Stomach (tissue), 8 donors: ENCODE measurements at regions not wholly inside any gene's neighbourhood (a gene's known extent, or its start where the extent isn't known, plus 50 kb on each side); places are given as distances from the start of the nearest gene placed in this dataset.
"Not testable (repeated sequence)": the region's sequence is repeated elsewhere in the genome, so short reads cannot be mapped to it uniquely, and the experiment has no call there.

Experiments used
- DNase-seq, 2 donors: peaks; one replicate each; pipeline versions ENCODE4 v3.0.0 to v3.0.0-alpha.2; 2013 to 2019
- H3K27ac ChIP-seq, 5 donors: fragments of 200-600 bp in 4 of 5; sonication (generic) in 4 of 5; one replicate each; pipeline ENCODE4 v1.5.1; 2013 to 2019; ENCODE audit warnings: mild to moderate bottlenecking in 1 of 5, moderate library complexity in 1 of 5
- H3K27me3 ChIP-seq, 3 donors: fragments of 200-600 bp; sonication (generic); one replicate each; pipeline ENCODE4 v1.5.1; 2017 to 2019; ENCODE audit warnings: mixed run types in 1 of 3
- H3K36me3 ChIP-seq, 4 donors: fragments of 200-600 bp; sonication (generic); 1 replicate in 3 of 4; 2 replicates in 1 of 4; pipeline ENCODE4 v1.5.1; 2016 to 2019
- H3K4me1 ChIP-seq, 4 donors: fragments of 200-600 bp; sonication (generic); one replicate each; pipeline ENCODE4 v1.5.1; 2016 to 2019
- H3K4me3 ChIP-seq, 4 donors: fragments of 200-600 bp; sonication (generic) in 3 of 4; one replicate each; pipeline ENCODE4 v1.5.1; 2016 to 2019; ENCODE audit warnings: mild to moderate bottlenecking in 1 of 4
- H3K9me3 ChIP-seq, 4 donors: fragments of 200-600 bp; sonication (generic); one replicate each; pipeline ENCODE4 v1.5.1; 2016 to 2019
- CTCF ChIP-seq, 7 experiments: fragments of 450-650 bp in 4 of 7; fragments of 200-600 bp in 3 of 7; sonication (generic) in 3 of 7; IDR thresholded peaks; one replicate each; pipeline ENCODE4 v1.5.1; 2016 to 2019; ENCODE audit warnings: antibody characterized with exemption in 7 of 7, control low read depth in 2 of 7, mild to moderate bottlenecking in 1 of 7
- EP300 ChIP-seq: sonication (generic); formaldehyde crosslinking; IDR thresholded peaks from one replicate; pipeline ENCODE4 v1.6.1; 2017; ENCODE audit warnings: antibody characterized with exemption
- POLR2A ChIP-seq, 4 donors: fragments of 450-650 bp; IDR thresholded peaks; one replicate each; pipeline ENCODE4 v1.6.1; 2016; ENCODE audit warnings: antibody characterized with exemption in 4 of 4, control low read depth in 2 of 4, mild to moderate bottlenecking in 1 of 4, moderate library complexity in 1 of 4
- POLR2AphosphoS5 ChIP-seq, 3 donors: sonication (generic); formaldehyde crosslinking; IDR thresholded peaks; one replicate each; pipeline ENCODE4 v1.6.1; 2016; ENCODE audit warnings: antibody characterized with exemption in 3 of 3
- WGBS, 5 donors: extraction: QIAGEN DNeasy Blood & Tissue Kit in 3 of 5; methylation state at CpG; one replicate each; pipeline versions ENCODE4 v1.1.5 to v1.1.7; 2013 to 2018; 5-methylcytosine and 5-hydroxymethylcytosine counted together
- intact Hi-C: fragments of 100-400 bp; cut with DNase I; formaldehyde crosslinking; loops from one replicate; pipeline ENCODE4 v1.15.1; 2023; ENCODE audit warnings: low total_unique reads
- donor health status: healthy with polysubstance abuse.
- donor health status: Bipolar disorder and iron deficiency.
- donor health status: healthy.

- not testable (repeated sequence) for H3K27ac ChIP-seq
These were observed 66.3 kb upstream of the CRYM start for GRCh38 chr16:21344361-21344912.

GRCh38 chr16:21341101-21341500 is 63.0 kb upstream of the CRYM start:
- no peak overlapping the region for H3K4me3 ChIP-seq
- no peak for DNase-seq
- no peak for TF ChIP-seq CTCF (IDR thresholded peaks at IDR 0.05)
- no peak for TF ChIP-seq EP300
- TF ChIP-seq POLR2AphosphoS5 (IDR thresholded peaks at IDR 0.05) = no peak
- no peaks in the 10 kb centered on the region for H3K36me3 ChIP-seq
- no peaks in the 10 kb centered on the region for H3K27me3 ChIP-seq
- H3K27ac ChIP-seq = no peak overlapping the region
- intact Hi-C loops = no loop called here
- no peaks in the 10 kb centered on the region for H3K4me1 ChIP-seq
- 96 to 99% (median 96%) methylated on average over 3 of the region's 3 CpGs for WGBS, 5 donors
- H3K9me3 ChIP-seq = no peaks in the 10 kb centered on the region

More at GRCh38 chr16:21344361-21344912, 66.3 kb upstream of the CRYM start:
- H3K4me3 ChIP-seq, DNase-seq, H3K4me1 ChIP-seq, H3K36me3 ChIP-seq, H3K9me3 ChIP-seq, H3K27me3 ChIP-seq, intact Hi-C loops: not testable (repeated sequence)
- WGBS, 5 donors = 87 to 97% (median 92%) methylated on average over 11 to 12 of the region's 12 CpGs

GRCh38 chr16:21339941-21340340 is 61.9 kb upstream of the CRYM start:
- no peaks in the 10 kb centered on the region for H3K4me1 ChIP-seq
- H3K4me3 ChIP-seq = no peak overlapping the region
- H3K9me3 ChIP-seq = no peaks in the 10 kb centered on the region
- DNase-seq = no peak
- TF ChIP-seq POLR2A (IDR thresholded peaks at IDR 0.05) (no peak), EP300 (no peak), CTCF (IDR thresholded peaks at IDR 0.05) (no peak), POLR2AphosphoS5 (IDR thresholded peaks at IDR 0.05) (no peak)
- intact Hi-C loops = no loop called here
- H3K27ac ChIP-seq = no peak overlapping the region
- no peaks in the 10 kb centered on the region for H3K27me3 ChIP-seq
- peaks cover 0 to under 1% (median 0%) of the 10 kb centered on the region in 4 donors for H3K36me3 ChIP-seq

- Histone ChIP-seq H3K4me1 (no peaks in the 10 kb centered on the region), H3K9me3 (no peaks in the 10 kb centered on the region), H3K36me3 (peaks cover 0 to 7% (median 0%) of the 10 kb centered on the region in 4 donors), H3K4me3 (no peak overlapping the region), H3K27ac (no peak overlapping the region), H3K27me3 (no peaks in the 10 kb centered on the region)
- DNase-seq = no peak
- intact Hi-C loops = no loop called here
- TF ChIP-seq EP300 = no peak
- 87 to 94% (median 88%) methylated on average over 4 of the region's 4 CpGs for WGBS, 5 donors
These were observed 61.2 kb upstream of the CRYM start for GRCh38 chr16:21339269-21339641.

GRCh38 chr16:21338537-21339268 is 60.6 kb upstream of the CRYM start:
- intact Hi-C loops = no loop called here
- no peaks in the 10 kb centered on the region for H3K27me3 ChIP-seq
- H3K27ac ChIP-seq = no peak overlapping the region
- 63 to 79% (median 64%) methylated on average over 6 of the region's 6 CpGs for WGBS, 5 donors
- H3K36me3 ChIP-seq = peaks cover 0 to 8% (median 0%) of the 10 kb centered on the region in 4 donors
- H3K4me1 ChIP-seq = no peaks in the 10 kb centered on the region
- H3K4me3 ChIP-seq = no peak overlapping the region
- H3K9me3 ChIP-seq = no peaks in the 10 kb centered on the region
- TF ChIP-seq POLR2AphosphoS5 (IDR thresholded peaks at IDR 0.05) (no peak), POLR2A (IDR thresholded peaks at IDR 0.05) (no peak), CTCF (IDR thresholded peaks at IDR 0.05) (no peak), EP300 (no peak)
- DNase-seq = no peak
